ENCODE measurements at regions not wholly inside any gene's neighbourhood (a gene's known extent, or its start where the extent isn't known, plus 50 kb on each side); places are given as distances from the start of the nearest gene placed in this dataset.

DNA sequence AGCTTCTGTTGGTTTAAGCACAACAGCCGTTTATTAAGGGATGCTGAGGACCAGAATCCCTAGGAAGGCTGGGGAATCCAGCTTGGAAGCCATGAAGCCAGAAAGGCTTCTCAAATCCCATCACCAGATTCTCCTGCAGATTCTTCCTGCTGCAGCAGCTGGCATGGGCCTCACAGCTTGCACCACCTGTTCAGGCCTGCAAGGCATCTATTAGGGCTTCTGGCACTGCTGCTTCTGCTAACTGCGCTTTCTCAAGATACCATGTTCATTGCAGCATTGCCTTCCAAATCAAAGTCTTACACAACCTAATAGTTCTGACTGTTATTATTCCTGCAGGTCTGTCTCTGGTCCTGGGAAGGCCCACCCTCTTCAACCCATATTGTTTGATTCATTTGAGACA, 51.2 kb upstream of the ZNF366 start:
- Histone ChIP-seq H3K27ac (no peak overlapping the region), H4K20me1 (no peaks in the 10 kb centered on the region), H3K36me3 (no peaks in the 10 kb centered on the region), H3K9ac (no peak overlapping the region), H3K9me3 (no peaks in the 10 kb centered on the region), H3K4me2 (no peak overlapping the region), H3K27me3 (no peaks in the 10 kb centered on the region), H3K4me1 (peaks cover 34% of the 10 kb centered on the region), H3K4me3 (no peak overlapping the region)
- no peak for TF ChIP-seq Cebpa-rat (IDR thresholded peaks at IDR 0.05)

DNA sequence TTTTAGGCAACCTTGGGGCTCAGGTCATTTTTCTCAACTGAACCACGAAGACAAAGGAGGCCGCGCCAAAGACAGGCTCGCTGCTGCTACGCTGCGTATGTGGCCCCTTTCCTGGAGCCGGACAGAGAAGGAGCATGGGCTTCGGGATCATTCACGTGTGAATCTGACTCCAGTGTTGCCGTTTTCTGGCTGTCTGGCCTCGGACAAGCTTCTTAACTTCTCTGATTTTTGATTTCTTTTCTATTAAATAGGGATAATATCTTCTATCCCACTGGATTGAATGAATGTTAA, 50.8 kb upstream of the ZNF366 start:
- Histone ChIP-seq H3K27ac (no peak overlapping the region), H4K20me1 (no peaks in the 10 kb centered on the region), H3K4me1 (peaks cover 34% of the 10 kb centered on the region), H3K4me2 (no peak overlapping the region), H3K27me3 (no peaks in the 10 kb centered on the region), H3K4me3 (no peak overlapping the region), H3K9me3 (no peaks in the 10 kb centered on the region), H3K36me3 (no peaks in the 10 kb centered on the region), H3K9ac (no peak overlapping the region)
- no peak for TF ChIP-seq Cebpa-rat (IDR thresholded peaks at IDR 0.05)

DNA sequence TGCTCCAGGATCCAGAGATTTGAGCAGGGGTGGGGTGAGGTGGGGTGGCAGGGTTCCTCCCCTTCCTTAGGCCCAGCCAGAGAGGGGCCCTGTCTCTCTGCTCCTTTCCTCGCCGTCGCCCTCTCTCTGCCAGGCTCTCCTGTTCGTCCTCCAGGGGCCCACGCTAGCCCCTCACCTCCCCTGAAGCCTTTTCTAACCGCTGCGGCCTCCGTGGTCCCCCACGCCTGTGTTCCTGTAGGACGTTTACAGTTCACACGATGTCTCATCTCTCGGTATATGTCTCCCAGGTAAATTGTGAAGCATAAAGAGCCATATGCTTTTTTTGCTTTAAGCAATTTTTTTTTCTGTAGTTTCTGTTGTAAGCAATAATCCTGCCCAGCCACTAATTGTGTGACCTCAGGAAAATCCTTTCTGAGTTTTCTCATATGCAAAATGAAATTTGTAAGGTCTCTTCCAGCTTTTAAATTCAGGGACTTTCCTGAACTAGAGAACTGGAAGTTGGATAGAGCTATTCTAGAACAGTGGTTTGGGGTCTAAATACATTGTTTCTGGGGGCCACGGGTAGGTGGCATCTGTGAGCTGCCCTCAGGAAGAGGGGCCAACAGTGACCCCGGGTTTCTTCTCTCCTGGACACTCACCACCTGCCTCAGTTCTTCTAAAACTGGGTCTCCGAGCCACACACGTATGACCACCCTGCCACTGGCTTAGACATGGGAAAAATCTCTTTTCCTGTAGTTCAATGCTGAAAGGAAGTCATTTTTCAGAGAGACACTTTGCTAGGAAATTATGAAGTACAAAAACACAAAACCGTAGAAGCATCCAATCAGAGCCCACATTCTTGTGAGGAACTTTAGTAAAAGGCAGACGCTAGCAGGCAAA, 50.2 kb upstream of the ZNF366 start:
- H3K27me3 ChIP-seq, result no peaks in the 10 kb centered on the region
- H3K4me2 ChIP-seq, result peak overlapping the region; percentile 86
- no peaks in the 10 kb centered on the region for H4K20me1 ChIP-seq
- H3K36me3 ChIP-seq, result no peaks in the 10 kb centered on the region
- H3K9me3 ChIP-seq, result no peaks in the 10 kb centered on the region
- H3K4me3 ChIP-seq, result peak overlapping the region; percentile 53; the same call in 1 of the 2 replicates
- peaks cover 34% of the 10 kb centered on the region for H3K4me1 ChIP-seq
- 0 out of 2 replicates have a peak overlapping the region, but pooled peaks have one; percentile 58 for H3K9ac ChIP-seq
- no peak overlapping the region for H3K27ac ChIP-seq
- no peak for TF ChIP-seq Cebpa-rat (IDR thresholded peaks at IDR 0.05)
